ENCODE measurements at regions not wholly inside any gene's neighbourhood (a gene's known extent, or its start where the extent isn't known, plus 50 kb on each side); places are given as distances from the start of the nearest gene placed in this dataset.

DNA sequence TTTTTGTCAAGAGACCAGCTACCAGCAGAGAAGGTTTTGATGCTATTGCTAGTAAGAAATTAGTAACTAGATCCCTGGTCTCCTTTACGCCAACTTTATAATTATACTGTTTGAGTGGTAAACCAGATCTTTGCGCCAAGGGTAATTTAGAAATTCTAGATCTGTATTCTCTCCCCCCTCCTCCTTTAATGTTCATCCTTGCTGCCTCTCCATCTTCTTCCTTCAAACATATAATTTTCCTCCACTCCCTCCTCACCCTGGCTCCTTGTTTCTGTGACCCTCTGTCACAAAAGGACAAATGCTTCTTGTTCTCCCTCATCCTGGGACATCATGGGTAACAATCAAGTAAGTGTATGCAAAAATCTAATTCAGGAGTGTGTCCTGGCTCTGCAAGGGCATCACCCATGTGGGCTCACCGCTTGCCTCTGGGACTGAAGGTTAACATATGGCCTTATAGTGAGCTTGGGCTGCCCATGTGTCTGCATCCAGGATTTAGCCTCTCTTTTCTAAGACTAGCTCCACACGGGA lies 121.2 kb downstream of the BAMBI start:
- TF ChIP-seq YY1 (IDR thresholded peaks at IDR 0.05; ENCODE audit: insufficient read depth, insufficient read length) (no peak), SUZ12 (IDR thresholded peaks at IDR 0.05; ENCODE audit: extremely low read depth, insufficient read depth, insufficient read length) (no peak), ZNF274 (IDR thresholded peaks at IDR 0.05; ENCODE audit: low read depth, low read length) (no peak)
